HG03280 (cell line): ENCODE measurements at regions not wholly inside any gene's neighbourhood (a gene's known extent, or its start where the extent isn't known, plus 50 kb on each side); places are given as distances from the start of the nearest gene placed in this dataset.
"Not testable (repeated sequence)": the region's sequence is repeated elsewhere in the genome, so short reads cannot be mapped to it uniquely, and the experiment has no call there.

Experiments
- ATAC-seq: cut with Tn5 transposase; IDR thresholded peaks from one replicate; pipeline ENCODE4 v1.9.1; 2021; ENCODE audit warnings: mild to moderate bottlenecking, moderate library complexity; ENCODE audit not compliant: unreplicated experiment

DNA sequence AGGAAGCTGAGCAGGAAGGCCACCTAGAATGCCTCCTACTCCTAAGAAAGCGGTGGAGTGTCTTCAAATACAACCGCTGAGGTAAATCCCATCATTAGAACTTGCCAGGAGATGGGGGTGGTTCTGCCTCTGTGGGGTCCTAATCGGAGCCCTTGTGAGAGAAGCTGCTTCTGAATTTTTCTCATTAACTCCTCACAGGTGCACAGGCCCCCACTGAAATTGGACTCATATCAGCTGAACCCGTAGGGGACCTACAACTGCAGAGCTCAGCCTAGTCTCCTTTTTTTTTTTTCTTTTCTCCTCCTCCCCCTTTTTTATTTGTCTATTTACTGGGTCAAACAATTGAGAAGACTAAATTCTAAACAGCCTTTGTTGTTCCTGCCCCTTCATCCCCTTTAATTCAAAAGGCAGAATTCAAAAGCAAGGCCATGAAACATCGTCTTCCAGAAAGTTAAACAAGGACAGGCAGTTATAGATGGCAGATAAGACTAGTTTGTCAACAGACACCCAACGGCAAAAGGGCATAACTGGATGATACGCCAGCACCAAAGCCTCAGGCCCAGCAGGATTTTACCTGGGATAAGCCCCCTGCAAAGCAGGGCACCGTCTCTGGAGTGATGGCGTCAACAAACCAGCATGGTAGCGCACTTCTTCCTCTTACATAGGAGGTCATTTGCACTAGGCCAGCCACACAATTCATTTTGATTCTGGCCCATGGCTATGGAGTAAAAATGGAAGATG is 213.7 kb upstream of the HES1 start:
- no peak for ATAC-seq

DNA sequence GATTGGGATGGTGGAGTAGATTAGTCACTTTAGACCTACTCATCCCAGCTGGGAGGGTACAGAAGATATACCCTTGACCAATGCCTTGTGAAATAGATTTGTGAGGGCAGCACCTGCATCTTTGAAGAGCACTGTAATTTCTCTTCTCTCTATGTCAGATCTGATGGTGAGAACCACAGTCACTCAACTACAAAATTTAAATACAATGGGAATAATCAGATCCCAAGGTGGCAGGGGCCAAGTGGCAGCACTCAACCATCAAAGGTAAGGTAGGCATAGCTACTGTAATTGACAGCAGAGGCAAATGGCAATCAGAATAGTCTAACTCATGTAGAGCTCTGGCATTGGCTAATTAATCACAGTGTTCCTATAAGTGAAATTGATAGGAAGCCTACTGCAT is 212.0 kb upstream of the HES1 start:
- not testable (repeated sequence) for ATAC-seq

DNA sequence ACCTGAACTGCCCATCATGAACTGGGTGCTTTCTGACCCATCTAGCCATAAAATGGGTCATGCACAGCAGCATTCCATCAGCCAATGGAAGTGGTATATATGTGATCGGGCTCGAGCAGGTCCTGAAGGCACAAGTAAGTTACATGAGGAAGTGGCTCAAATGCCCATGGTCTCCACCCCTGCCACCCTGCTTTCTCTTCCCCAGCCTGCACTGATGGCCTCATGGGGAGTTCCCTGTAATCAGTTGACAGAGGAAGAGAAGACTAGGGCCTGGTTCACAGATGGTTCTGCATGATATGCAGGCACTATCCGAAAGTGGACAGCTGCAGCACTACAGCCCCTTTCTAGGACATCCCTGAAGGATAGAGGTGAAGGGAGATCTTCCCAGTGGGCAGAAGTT is 209.9 kb upstream of the HES1 start:
- not testable (repeated sequence) for ATAC-seq

DNA sequence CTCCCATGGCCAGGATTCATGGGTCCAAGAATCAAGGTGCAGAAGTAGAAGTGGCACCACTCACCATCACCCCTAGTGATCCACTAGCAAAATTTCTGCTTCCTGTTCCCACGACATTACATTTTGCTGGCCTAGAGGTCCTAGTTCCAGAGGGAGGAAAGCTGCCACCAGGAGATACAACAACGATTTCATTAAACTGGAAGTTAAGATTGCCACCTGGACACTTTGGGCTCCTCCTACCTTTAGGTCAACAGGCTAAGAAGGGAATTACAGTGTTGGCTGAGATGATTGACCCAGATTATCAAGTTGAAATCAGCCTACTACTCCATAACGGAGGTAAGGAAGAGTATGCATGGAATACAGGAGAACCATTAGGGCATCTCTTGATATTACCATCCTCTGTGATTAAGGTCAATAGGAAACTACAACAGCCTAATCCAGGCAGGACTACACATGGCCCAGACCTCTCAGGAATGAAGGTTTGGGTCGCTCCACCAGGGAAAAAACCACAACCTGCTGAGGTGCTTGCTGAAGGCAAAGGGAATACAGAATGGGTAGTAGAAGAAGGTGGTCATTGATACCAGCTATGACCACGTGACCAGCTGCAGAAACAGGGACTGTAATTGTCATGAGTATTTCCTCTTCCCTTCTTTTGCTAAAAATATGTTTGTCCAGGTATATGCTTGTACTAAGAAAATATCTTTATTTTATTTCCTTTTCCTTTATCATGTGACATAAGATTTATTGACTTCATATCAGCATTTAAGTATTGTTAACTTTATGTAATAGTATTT is 208.3 kb upstream of the HES1 start:
- ATAC-seq, result not testable (repeated sequence)

DNA sequence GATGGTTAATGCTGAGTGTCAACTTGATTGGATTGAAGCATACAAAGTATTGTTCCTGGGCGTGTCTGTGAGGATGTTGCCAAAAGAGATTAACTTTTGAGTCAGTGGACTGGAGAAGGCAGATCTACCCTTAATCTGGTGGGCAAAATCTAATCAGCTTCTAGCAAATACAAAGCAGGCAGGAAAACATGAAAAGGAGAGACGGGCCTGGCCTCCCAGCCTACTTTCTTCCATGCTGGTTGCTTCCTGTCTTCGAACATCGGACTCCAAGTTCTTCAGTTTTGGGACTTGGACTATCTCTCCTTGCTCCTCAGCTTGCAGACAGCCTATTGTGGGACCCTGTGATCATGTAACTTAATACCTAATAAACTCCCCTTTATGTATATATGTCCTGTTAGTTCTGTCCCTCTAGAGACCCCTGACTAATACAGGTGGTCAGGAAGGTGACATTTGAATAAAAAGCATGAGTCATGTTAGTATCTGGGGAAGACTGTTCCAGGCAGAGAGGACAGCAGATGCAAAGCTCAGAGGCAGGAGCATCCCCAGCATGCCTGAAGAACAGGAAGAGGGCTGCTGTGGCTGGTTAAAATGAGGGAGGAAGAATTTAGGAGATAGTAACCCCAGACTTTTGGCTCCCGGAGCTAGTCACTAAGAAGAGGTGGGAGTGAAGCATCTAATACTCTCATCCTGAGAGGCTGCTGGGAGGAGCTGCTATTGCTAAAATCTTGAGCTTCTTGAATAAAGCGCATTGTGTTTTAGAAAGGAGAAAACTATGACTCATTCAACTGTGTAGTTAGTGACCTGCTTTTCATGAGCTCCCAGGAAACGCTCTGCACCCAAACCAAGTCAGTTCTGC is 207.4 kb upstream of the HES1 start:
- no peak for ATAC-seq

DNA sequence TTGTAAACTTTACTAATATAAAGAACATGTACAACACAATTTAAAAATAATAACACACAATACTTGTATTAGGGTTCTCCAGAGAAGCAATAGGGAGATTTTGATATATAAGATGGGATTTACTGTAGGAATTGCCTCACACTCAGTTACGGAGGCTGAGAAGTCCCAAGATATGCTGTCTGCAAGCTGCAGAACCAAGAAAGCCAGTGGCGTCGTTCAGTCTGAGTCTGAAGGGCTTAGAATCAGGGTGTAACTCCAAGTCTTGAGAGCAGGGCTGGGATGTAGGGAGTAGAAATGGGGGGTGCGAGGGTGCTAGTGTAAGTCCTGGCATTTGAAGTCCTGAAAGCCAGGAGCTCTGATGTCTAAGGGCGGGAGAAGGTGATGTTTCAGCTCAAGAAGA is 206.6 kb upstream of the HES1 start:
- no peak for ATAC-seq

DNA sequence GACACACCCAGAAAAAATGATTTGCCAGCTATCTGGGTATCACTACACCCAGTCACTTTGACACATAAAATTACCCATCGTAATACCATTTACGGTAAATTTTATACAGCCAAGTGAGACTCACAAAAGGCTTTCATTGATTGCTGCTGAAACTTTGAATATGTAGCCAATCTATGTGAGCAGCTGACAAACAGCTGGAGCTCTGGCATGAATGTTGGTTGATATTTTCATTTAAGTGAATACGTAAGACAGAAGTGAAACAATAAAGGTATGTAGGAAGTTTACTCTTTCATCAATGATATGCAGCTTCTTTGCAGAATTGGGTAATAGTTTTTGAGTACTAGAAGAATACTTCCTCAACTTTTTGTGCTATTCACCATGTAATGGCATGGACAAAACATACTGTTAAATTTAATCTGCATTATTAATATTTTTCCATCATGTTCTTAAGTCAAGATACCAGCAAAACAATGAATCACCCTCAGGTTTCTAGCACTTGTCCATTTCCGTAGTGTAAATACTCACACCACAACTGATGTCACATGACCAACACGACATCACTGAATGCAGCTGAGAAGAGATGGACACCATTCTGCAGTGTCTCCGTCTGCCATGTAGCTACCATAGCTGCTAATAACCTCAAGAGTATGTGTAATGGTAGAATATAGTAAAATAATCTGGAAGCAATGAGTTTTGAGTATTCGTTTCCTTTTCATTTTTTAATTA is 205.9 kb upstream of the HES1 start:
- no peak for ATAC-seq

DNA sequence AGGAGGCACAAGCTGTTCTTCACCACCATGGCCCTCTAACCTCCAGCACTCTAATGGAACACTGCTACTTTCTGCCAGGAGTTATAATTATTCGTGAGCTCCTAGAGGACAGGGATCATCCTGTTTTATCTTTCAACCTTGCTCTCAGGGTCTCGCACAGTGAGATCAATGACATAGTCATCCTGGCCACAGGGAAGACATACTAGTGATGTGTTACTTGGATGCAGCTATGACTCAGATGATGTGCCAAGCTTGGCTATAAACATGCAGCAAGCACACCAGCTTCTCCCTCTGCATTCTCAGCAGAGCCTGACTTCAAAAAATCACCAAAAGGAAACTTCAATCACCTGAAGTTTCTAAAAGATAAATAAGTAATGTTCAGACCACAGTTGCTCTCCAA is 203.8 kb upstream of the HES1 start:
- no peak for ATAC-seq

DNA sequence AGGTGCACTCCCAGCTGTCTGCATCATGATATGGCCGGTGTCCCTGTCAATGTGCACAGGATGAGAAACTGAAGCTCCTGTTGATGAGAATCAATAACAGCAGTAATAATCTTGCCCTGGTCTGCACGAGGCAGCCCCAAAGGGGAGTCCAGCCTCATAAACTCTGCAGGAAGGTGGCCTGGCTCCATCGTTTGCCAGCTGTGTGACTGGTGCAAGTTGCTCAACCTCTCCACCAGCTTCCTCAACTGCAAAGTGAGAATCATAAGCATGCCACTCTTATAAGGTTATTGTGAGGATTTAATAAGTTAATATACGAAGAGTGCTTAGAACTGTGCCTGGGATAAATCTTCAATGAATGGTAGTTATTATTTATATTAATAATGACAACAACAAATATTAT is 203.4 kb upstream of the HES1 start:
- ATAC-seq, result no peak

DNA sequence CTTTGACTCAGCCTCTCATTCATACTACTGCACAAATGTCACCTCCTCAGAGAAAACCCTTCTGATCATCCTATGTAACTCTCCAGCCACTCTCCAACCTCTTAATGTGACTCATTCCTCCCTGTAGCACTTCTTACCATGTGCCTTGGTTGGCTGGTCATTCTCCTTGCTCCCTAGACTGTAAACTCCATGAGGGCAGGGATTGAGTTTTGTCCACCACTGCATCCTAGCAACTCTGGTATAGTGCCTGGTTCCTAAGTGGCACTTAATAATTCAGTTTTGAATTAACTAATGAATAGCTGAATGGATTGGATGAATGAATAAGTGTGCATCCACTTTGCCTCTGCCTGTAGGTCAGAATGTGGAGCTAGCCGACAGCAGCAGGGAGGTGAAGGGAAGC is 202.5 kb upstream of the HES1 start:
- ATAC-seq, result no peak

DNA sequence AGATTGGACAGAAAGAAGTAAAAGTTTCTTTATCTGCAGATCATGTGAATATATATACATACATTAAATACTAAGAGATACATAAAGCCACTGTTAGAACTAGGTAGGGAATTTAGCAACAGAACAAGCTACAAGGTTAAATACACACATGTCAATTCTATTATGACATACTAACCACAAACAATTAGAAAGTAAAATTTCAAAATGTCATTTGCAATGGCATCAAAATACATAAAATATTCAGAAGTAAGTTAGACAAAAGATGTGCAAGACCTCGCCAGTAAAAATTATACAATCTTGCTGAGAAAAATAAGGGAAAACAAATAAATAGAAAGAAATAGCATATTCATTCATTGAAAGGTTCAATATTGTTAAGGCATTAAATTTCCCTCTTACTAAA is 200.0 kb upstream of the HES1 start:
- no peak for ATAC-seq

DNA sequence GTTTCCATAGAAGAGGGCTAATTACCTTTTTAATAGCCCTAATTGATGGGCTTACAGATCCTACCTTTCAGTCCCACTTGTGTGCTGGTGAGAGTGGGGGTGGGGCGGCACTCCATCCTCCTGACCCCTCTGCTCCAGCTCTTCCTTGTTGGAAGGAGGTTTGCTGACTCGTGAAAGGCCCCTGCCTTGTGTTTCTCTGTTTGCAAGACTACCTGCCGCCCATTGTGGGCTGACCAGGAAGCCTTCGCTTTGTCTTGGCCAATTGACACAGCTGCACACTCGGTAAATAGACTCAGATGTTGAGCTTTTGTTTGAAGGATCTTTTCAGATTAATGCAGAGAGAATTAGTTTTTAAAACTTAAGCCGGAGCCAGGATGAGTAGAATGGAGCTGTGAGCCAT is 197.3 kb upstream of the HES1 start:
- no peak for ATAC-seq

DNA sequence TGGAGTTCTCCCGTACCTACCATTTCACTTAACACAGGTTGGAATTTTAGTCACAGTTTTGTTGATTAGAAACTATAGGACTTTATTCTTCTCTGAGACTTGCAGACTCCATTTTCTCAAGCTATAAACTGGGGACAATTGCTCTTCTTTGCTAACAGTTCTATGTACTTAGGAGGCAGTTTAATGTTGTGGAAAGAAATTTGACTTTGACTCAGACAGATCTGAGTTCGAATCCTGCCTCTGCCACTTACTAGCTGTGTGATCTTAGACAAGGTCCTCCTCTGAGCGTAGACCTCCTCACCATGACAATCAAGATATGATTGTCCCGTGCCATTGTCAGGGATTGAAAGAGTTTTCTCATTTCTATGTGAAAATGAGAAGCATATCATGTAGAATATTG is 196.4 kb upstream of the HES1 start:
- no peak for ATAC-seq

DNA sequence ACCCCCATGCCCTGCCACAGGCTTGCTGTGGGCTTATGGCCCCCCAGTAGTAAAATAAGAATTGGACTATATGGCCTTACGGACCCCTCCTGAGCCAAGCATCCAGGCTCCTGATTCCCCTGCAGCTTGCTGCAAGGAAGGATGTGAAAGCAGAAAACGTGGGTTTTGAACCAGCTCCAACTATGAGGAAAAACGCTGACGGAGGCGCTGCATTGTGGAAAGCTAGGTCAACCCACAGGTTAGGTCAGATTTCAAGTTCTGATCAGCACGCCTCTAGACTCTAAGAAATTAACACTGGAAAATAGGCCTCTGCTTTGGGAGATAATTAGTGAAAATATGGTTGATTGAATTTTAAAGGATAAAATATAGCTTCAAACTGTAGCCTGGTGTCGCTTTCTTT is 195.4 kb upstream of the HES1 start:
- no peak for ATAC-seq

DNA sequence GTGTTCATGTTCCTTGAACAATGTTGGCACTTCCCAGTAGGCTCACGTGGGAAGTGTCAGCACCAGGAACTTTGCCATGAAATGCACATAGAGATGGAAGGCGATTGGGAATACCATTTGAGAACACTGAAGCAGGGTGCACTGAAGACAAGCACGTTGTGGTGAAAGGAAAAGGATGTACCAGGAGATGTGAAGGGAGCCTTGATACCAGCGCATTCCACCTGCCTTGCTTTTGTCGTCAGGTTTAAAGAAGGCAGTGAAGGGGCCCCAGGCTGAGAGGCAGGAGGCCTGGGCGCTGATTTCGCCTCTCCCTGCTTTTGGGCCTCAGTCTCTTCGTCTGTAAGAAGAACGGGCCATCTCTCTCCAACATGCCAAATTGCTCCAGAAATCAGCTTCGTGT is 194.5 kb upstream of the HES1 start:
- ATAC-seq, result no peak

DNA sequence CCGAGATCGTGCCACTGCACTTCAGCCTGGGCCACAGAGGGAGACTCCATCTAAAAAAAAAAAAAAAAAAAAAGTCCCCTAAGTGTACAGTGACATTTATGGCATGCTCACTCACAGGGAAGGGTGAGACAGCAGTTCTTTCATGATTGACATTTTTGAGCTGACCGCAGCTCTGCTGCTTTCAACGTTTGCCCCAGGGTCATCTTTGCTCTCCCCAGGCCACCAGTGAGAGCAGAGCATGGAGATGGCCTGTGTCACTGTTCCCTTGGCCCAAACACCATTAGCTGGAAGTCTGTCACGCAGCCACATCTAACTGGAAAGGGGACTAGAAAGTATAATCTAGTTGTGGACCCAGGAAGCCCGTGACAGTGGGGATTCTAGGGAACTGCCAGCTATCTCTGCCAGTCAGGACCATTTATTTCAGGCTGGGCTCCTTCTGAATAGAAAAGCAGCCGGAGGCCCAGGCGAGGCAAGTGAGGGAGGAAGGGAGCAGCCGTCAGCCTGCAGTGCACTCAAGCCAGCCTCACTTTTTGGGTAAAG is 193.4 kb upstream of the HES1 start:
- ATAC-seq, result no peak

DNA sequence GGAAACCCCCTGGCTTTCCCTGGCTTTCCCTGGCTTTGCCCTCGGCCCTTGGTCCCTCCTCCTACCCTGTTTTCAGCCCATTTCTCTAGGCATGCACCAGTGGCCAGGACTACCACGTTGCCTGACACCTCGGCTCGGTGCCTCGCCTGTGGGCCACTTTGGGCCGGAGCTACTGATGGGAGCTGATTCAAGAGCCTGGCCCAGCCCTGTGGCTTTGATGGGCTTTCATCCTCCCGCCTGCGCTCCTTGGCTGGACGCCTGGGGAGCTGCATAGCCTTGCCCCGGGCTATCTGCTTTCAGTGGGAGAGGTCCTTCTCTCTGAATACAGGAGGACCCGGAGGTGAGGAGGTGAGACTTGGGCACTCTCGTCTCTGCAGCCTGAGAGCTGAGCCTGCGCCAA is 192.7 kb upstream of the HES1 start:
- ATAC-seq, result no peak

DNA sequence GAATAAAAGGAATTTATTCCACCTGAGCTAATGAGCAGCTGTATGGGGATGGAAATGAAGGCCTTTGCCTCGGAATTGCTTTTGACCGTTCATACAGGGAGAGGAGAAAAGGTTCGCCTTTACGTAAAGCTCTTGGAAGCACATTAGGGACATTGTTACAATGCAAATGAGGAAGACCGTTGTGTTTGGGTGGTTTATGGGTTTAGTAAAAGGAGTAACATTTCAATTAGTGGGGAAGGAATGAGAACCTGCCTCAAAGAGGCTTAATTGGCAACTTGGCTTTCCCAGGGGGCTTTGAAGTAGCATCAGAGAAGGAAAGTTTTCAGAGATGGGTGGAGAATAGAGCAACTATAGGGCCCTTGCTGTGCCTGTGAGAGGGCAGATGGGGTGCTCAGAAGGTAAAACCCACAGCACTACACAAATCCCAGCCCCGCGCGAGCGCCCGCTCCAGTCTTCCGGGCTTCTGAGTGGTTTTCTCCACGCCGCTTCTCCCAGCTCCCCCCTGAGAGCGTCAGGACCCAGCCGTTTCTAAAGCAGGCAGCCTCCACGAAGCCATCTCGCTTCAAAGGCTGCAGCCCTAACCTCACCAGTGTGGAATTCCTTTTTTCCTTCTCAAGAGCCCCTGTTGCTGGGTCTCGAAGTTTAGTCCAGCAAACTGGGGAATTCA is 192.0 kb upstream of the HES1 start:
- ATAC-seq, result no peak

DNA sequence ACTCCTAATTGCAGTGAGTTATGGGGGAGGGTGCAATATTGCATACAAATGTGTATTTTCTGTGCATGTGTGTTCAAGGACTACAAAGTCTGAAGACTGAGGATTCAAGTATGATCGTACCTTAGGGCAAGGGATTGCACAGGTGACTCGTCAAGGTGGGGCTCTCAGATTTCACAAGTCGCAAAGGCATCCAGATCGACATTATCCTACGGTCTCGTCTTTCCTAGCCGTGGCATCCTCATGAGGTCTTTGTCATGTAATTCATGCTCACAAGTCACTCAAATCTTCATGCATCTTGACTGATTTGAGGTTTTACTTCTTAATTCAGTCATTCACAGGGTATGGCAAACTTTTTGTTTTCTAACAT is 191.4 kb upstream of the HES1 start:
- ATAC-seq, result no peak

DNA sequence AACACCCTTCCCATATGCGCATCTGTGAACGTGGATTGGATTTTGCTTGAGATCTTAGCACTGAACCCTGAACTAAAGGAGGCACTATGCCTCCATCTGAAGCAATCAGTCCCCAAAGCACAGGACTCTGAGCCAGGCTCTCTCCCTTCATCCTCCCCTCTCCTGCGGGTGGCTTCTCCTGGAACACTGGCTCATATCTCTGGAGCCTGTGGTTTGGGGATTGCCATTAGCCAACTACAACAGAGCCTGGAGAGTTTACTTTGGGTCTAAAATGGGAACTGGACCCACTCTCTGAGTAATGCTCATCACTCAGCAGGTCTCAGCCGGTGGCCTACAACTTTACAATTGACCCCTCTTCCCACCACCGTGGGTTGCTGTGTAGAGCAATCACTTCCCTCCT is 190.8 kb upstream of the HES1 start:
- ATAC-seq, result no peak
